Right lobe of liver (tissue), 6 donors: ENCODE measurements at regions not wholly inside any gene's neighbourhood (a gene's known extent, or its start where the extent isn't known, plus 50 kb on each side); places are given as distances from the start of the nearest gene placed in this dataset.

Experiments
- ATAC-seq, 4 donors: fragments of 200-7000 bp; cut with Tn5 transposase; one replicate each; pipeline ENCODE4 v1.9.1; 2020; ENCODE audit warnings: mild to moderate bottlenecking in 4 of 4, moderate library complexity in 4 of 4
- DNase-seq, 3 donors: peaks; one replicate each; pipeline ENCODE4 v3.0.0-alpha.2; 2020
- H3K27ac ChIP-seq, 3 donors: fragments of 200-600 bp; one replicate each; pipeline ENCODE4 v1.8.0; 2022
- H3K27me3 ChIP-seq, 2 donors: fragments of 200-600 bp; one replicate each; pipeline ENCODE4 v1.8.0; 2022
- H3K36me3 ChIP-seq, 4 donors: fragments of 200-600 bp; sonication (generic) in 1 of 4; one replicate each; pipeline versions ENCODE4 v1.5.1 to v1.8.0; 2017 to 2022; ENCODE audit warnings: control low read depth in 1 of 4
- H3K4me1 ChIP-seq, 4 donors: fragments of 200-600 bp; sonication (generic) in 1 of 4; one replicate each; pipeline versions ENCODE4 v1.5.1 to v1.8.0; 2017 to 2022; ENCODE audit warnings: control low read depth in 1 of 4
- H3K4me3 ChIP-seq, 3 donors: fragments of 200-600 bp; one replicate each; pipeline ENCODE4 v1.8.0; 2022
- H3K9me3 ChIP-seq, 4 donors: fragments of 200-600 bp; sonication (generic) in 1 of 4; one replicate each; pipeline versions ENCODE4 v1.5.1 to v1.8.0; 2017 to 2022; ENCODE audit warnings: control low read depth in 1 of 4
- CTCF ChIP-seq, 4 donors: fragments of 200-600 bp in 3 of 4; fragments of 450-650 bp in 1 of 4; IDR thresholded peaks; one replicate each; pipeline versions ENCODE4 v1.5.1 to v1.8.0; 2016 to 2022; ENCODE audit warnings: antibody characterized with exemption in 4 of 4, mild to moderate bottlenecking in 2 of 4
- POLR2A ChIP-seq: fragments of 450-650 bp; IDR thresholded peaks from one replicate; pipeline ENCODE4 v1.6.1; 2017; ENCODE audit warnings: antibody characterized with exemption, mild to moderate bottlenecking
- WGBS: methylation state at CpG from one replicate; pipeline ENCODE4 v1.1.6; 2018; ENCODE audit warnings: low coverage, low lambda C conversion rate; ENCODE audit not compliant: insufficient coverage; ENCODE audit errors: missing lambda C conversion rate; 5-methylcytosine and 5-hydroxymethylcytosine counted together
- intact Hi-C, 2 donors: fragments of 100-400 bp; cut with DNase I; formaldehyde crosslinking; loops; one replicate each; pipeline versions ENCODE4 v1.11.2 to v1.14.1; 2022
- donor health status: DM: no; HTN: yes; CAD: no.
- donor health status: DM: no; HTN: no; CAD: no.
- donor health status: DM: no; HTN: no; CAD: no.
- donor health status: DM: no; HTN: yes; CAD: no.
- donor health status: DM: no; HTN: yes; CAD: no.

DNA sequence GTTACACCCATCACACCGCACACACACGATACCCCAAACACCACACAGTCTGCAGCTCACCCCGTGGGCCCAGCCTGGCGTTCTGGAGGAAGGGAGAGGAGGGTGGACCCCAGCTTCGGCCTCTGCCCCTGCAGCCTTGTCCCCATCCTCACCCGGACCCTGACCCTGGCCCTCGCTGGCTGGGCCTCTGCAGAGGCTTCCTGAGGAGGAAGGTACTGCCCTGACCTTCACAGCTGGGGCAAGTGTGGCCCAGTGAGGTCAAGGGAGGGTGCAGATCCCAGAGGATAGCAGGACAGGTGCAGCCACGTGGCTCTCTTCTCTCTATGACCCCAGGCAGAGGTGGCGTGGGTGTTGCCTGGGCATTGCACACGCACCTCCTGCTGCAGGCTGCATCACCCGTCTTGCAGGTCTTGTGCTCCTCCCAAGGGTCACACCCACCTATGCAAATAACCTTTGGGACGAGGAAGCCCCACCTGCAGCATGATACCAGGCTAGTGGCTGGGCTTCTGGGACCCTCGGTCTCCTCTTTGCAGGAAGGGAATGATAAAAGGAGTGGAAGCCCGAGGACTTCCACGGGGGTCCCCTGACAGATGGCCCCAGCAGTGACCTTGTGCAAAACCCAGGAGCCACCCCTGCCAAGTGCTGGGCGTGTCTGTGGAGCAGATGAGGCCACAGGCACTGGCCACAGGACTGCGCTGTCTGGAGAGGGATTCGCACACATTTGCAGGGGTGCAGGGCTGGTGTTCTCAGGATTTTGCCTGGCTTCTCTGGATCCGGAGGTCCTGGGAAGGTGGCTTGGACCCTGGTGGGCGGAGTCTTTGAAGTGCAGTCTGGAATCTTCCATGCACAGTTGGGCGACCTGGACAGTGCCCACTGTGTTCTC lies 1241.5 kb downstream of the BRD1 start:
- ATAC-seq (no peak), DNase-seq (no peak)
- Histone ChIP-seq H3K27ac (no peak overlapping the region), H3K4me1 (no peaks in the 10 kb centered on the region), H3K4me3 (no peak overlapping the region), H3K27me3 (no peaks in the 10 kb centered on the region), H3K9me3 (no peaks in the 10 kb centered on the region), H3K36me3 (no peaks in the 10 kb centered on the region)
- intact Hi-C loops, result no loop called here
- TF ChIP-seq CTCF (IDR thresholded peaks at IDR 0.05) (no peak), POLR2A (no peak)
- WGBS, result 59% methylated on average over 7 of the region's 21 CpGs

DNA sequence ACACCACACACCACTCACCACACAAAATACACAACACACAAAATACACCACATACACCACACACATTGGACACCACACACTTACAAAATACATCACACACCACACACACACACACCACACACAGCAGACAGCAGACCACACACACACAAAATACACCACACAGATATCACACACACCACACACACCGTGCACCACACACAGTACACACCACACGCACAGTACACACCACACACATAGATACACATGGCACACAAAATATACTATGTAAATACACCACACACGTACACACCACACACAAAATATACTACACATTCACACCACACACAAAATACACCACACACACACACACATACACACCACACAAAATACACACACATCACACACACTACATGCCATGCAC lies 1243.5 kb downstream of the BRD1 start:
- Histone ChIP-seq H3K36me3 (no peaks in the 10 kb centered on the region), H3K4me1 (no peaks in the 10 kb centered on the region), H3K27ac (no peak overlapping the region), H3K27me3 (no peaks in the 10 kb centered on the region), H3K9me3 (no peaks in the 10 kb centered on the region), H3K4me3 (no peak overlapping the region)
- TF ChIP-seq POLR2A (no peak), CTCF (IDR thresholded peaks at IDR 0.05) (no peak)
- intact Hi-C loops, result no loop called here
- no peak for DNase-seq
- ATAC-seq, result no peak
- 79% methylated on average over 3 of the region's 3 CpGs for WGBS

DNA sequence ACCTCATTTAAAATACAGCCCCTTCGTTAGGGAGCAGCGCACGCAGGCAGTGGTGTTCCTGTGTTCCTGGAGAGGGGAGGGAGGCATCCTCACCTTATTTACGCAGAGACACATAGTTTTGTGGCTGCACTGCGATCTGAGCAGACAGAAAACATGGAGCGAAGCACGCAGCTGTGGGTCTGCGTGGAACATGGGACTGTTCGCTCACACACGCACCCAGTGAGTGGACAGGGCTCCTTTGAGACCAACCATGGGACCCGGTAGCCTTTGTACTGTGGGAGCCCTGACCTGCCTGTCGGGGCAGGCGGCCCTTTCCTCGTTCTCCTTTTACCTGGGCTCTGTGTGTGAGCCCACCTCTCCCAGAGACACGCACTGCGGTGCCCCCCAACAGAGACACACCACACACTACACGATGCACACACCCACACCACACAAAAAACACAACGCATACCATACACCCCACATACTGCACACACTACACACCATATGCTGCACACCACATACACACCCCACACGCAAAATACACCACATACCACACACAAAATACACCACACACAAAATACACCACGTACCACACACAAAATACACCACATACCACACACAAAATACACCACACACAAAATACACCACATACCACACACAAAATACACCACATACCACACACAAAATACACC lies 1245.7 kb downstream of the BRD1 start:
- DNase-seq, result no peak
- Histone ChIP-seq H3K27me3 (no peaks in the 10 kb centered on the region), H3K4me3 (no peak overlapping the region), H3K27ac (no peak overlapping the region), H3K9me3 (no peaks in the 10 kb centered on the region), H3K36me3 (no peaks in the 10 kb centered on the region), H3K4me1 (no peaks in the 10 kb centered on the region)
- intact Hi-C loops, result no loop called here
- no peak for ATAC-seq
- TF ChIP-seq CTCF (IDR thresholded peaks at IDR 0.05) (no peak), POLR2A (no peak)
- 65% methylated on average over 4 of the region's 20 CpGs for WGBS

- no peak for ATAC-seq
These were observed 1246.4 kb downstream of the BRD1 start for GRCh38 chr22:48581205-48581766.

More at GRCh38 chr22:48581205-48581766, 1246.4 kb downstream of the BRD1 start:
- TF ChIP-seq POLR2A (no peak), CTCF (IDR thresholded peaks at IDR 0.05) (no peak)
- WGBS, result 79% methylated on average over 9 of the region's 23 CpGs
- Histone ChIP-seq H3K36me3 (no peaks in the 10 kb centered on the region), H3K4me1 (no peaks in the 10 kb centered on the region), H3K4me3 (no peak overlapping the region), H3K27me3 (peaks cover 0 to 2% of the 10 kb centered on the region in 2 donors), H3K9me3 (no peaks in the 10 kb centered on the region), H3K27ac (no peak overlapping the region)
- intact Hi-C loops, result no loop called here
- no peak for DNase-seq
